Caco-2 (cell line): ENCODE measurements at regions not wholly inside any gene's neighbourhood (a gene's known extent, or its start where the extent isn't known, plus 50 kb on each side); places are given as distances from the start of the nearest gene placed in this dataset.
"Not testable (repeated sequence)": the region's sequence is repeated elsewhere in the genome, so short reads cannot be mapped to it uniquely, and the experiment has no call there.

Experiments
- BruUV-seq: library from RNA; stranded (reverse); fragments of 400-500 nt; replicated peaks from 2 replicates; lab custom pipeline; 2021; lab: Mats Ljungman, UMichigan
- CTCF ChIA-PET: fragments of 300-600 bp; sonication (Branson Sonifier 250); formaldehyde crosslinking; loops from one replicate; lab custom pipeline; 2022; ENCODE audit warnings: antibody characterized with exemption; lab: Charles Lee
- POLR2A ChIA-PET: fragments of 300-600 bp; sonication (Branson Sonifier 250); formaldehyde crosslinking; loops from one replicate; lab custom pipeline; 2022; ENCODE audit warnings: antibody characterized with exemption; lab: Charles Lee
- DNase-seq, 2 experiments: peaks; one replicate each; pipeline versions ENCODE4 v3.0.0 to v3.0.0-alpha.2; 2020 to 2022
- H3K27me3 ChIP-seq: replicated peaks from 2 replicates; pipeline ENCODE4 v1.6.0; 2011; ENCODE audit warnings: low read length; ENCODE audit not compliant: control insufficient read depth, insufficient read depth
- H3K36me3 ChIP-seq: 2 replicates; pipeline ENCODE4 v1.5.1; 2011; ENCODE audit warnings: low read length; ENCODE audit not compliant: control insufficient read depth, insufficient read depth
- H3K4me1 ChIP-seq: fragments of 250-450 bp; sonication (Bioruptor Pico); 2 replicates; pipeline ENCODE4 v1.5.1; 2020; ENCODE audit warnings: mild to moderate bottlenecking
- H3K4me3 ChIP-seq: 2 replicates; pipeline ENCODE4 v1.5.1; 2011; ENCODE audit warnings: low read depth, mild to moderate bottlenecking, control low read depth, low read length
- H3K9me3 ChIP-seq: fragments of 250-450 bp; sonication (Bioruptor Pico); 2 replicates; pipeline ENCODE4 v1.5.1; 2020; ENCODE audit warnings: mild to moderate bottlenecking, moderate library complexity
- H3K27ac Mint-ChIP-seq: one replicate; pipeline ENCODE4 v1.8.0; 2022; ENCODE audit warnings: mixed read lengths; ENCODE audit not compliant: unreplicated experiment
- H3K27me3 Mint-ChIP-seq: one replicate; pipeline ENCODE4 v1.8.0; 2022; ENCODE audit warnings: mixed read lengths; ENCODE audit not compliant: insufficient read depth, unreplicated experiment
- H3K36me3 Mint-ChIP-seq: one replicate; pipeline ENCODE4 v1.8.0; 2022; ENCODE audit warnings: mild to moderate bottlenecking, mixed read lengths; ENCODE audit not compliant: insufficient read depth, unreplicated experiment
- H3K4me1 Mint-ChIP-seq: one replicate; pipeline ENCODE4 v1.8.0; 2022; ENCODE audit warnings: low read depth, mixed read lengths; ENCODE audit not compliant: unreplicated experiment
- H3K4me3 Mint-ChIP-seq: one replicate; pipeline ENCODE4 v1.8.0; 2022; ENCODE audit warnings: mild to moderate bottlenecking, moderate library complexity, mixed read lengths; ENCODE audit not compliant: unreplicated experiment
- H3K9me3 Mint-ChIP-seq: one replicate; pipeline ENCODE4 v1.8.0; 2022; ENCODE audit warnings: mixed read lengths; ENCODE audit not compliant: unreplicated experiment
- CTCF ChIP-seq, 2 experiments: fragments of 200-600 bp in 1 of 2; IDR thresholded peaks; 1 replicate in 1 of 2; 2 replicates in 1 of 2; pipeline versions ENCODE4 v1.5.1 to v1.8.0; 2011 to 2022; ENCODE audit warnings: antibody characterized with exemption in 1 of 2, control low read depth in 1 of 2, inconsistent platforms in 1 of 2, low read depth in 1 of 2, low read length in 1 of 2, mild to moderate bottlenecking in 1 of 2, moderate library complexity in 1 of 2; ENCODE audit not compliant: insufficient read depth in 1 of 2, severe bottlenecking in 1 of 2, unreplicated experiment in 1 of 2
- intact Hi-C: fragments of 100-400 bp; cut with micrococcal nuclease; formaldehyde crosslinking; loops from one replicate; pipeline ENCODE4 v1.10.0; 2022; ENCODE audit not compliant: unreplicated experiment

- H3K27me3 ChIP-seq, result no peaks in the 10 kb centered on the region
- no peak for DNase-seq
- Mint-ChIP-seq H3K27me3 (no peaks in the 10 kb centered on the region), H3K27ac (no peak overlapping the region), H3K9me3 (peaks cover 54% of the 10 kb centered on the region), H3K4me1 (no peaks in the 10 kb centered on the region), H3K36me3 (no peaks in the 10 kb centered on the region), H3K4me3 (no peak overlapping the region)
- CTCF ChIA-PET, result interaction anchor here (0.7 kb wide), 1 partner anchor 448 kb away, joined by 3 read pairs; no protein-coding TSS in a partner anchor
- H3K36me3 ChIP-seq, result no peaks in the 10 kb centered on the region
- BruUV-seq, result no TSS peak
- peaks cover 41% of the 10 kb centered on the region for H3K9me3 ChIP-seq
- H3K4me1 ChIP-seq, result no peaks in the 10 kb centered on the region
- intact Hi-C loops, result no loop called here
- POLR2A ChIA-PET, result no interaction called here
- H3K4me3 ChIP-seq, result no peak overlapping the region
- no peak for TF ChIP-seq CTCF (IDR thresholded peaks at IDR 0.05; ENCODE audit: insufficient read depth in 1 of 2, low read depth in 1 of 2, low read length in 1 of 2, severe bottlenecking in 1 of 2, unreplicated experiment in 1 of 2)
Measured at GRCh38 chr11:101224221-101224620, 94.6 kb upstream of the PGR start.

- CTCF ChIA-PET, result not testable (repeated sequence)
Measured at GRCh38 chr11:101218091-101218490, 88.5 kb upstream of the PGR start.

GRCh38 chr11:101216091-101216490 is 86.5 kb upstream of the PGR start:
- H3K36me3 ChIP-seq, CTCF ChIA-PET, H3K4me3 ChIP-seq, POLR2A ChIA-PET, H3K27ac Mint-ChIP-seq, H3K27me3 ChIP-seq, H3K4me3 Mint-ChIP-seq, BruUV-seq, H3K27me3 Mint-ChIP-seq, intact Hi-C loops, H3K4me1 Mint-ChIP-seq: not testable (repeated sequence)
- Histone ChIP-seq H3K9me3 (peaks cover 50% of the 10 kb centered on the region), H3K4me1 (peaks cover 24% of the 10 kb centered on the region)
- Mint-ChIP-seq H3K9me3 (peaks cover 64% of the 10 kb centered on the region), H3K36me3 (peaks cover 20% of the 10 kb centered on the region)
- peak in 1 of 2 experiments; percentile 36 for DNase-seq

More at GRCh38 chr11:101218091-101218490, 88.5 kb upstream of the PGR start:
- H3K36me3 Mint-ChIP-seq, intact Hi-C loops, DNase-seq, H3K4me1 Mint-ChIP-seq, H3K27me3 ChIP-seq, BruUV-seq, H3K4me3 ChIP-seq, H3K27me3 Mint-ChIP-seq, H3K36me3 ChIP-seq, H3K27ac Mint-ChIP-seq, H3K4me3 Mint-ChIP-seq, POLR2A ChIA-PET: not testable (repeated sequence)
- Histone ChIP-seq H3K4me1 (peaks cover 12% of the 10 kb centered on the region), H3K9me3 (peaks cover 49% of the 10 kb centered on the region)
- peaks cover 54% of the 10 kb centered on the region for H3K9me3 Mint-ChIP-seq

GRCh38 chr11:101215069-101215468 is 85.5 kb upstream of the PGR start:
- no peak for DNase-seq
- intact Hi-C loops, result no loop called here
- CTCF ChIA-PET, result interaction anchor here (0.6 kb wide), 1 partner anchor 792 kb away, joined by 3 read pairs; no protein-coding TSS in a partner anchor
- no TSS peak for BruUV-seq
- Histone ChIP-seq H3K4me3 (no peak overlapping the region), H3K36me3 (no peaks in the 10 kb centered on the region), H3K4me1 (peaks cover 30% of the 10 kb centered on the region), H3K9me3 (peaks cover 55% of the 10 kb centered on the region), H3K27me3 (no peaks in the 10 kb centered on the region)
- TF ChIP-seq CTCF (IDR thresholded peaks at IDR 0.05; ENCODE audit: insufficient read depth in 1 of 2, low read depth in 1 of 2, low read length in 1 of 2, severe bottlenecking in 1 of 2, unreplicated experiment in 1 of 2), result no peak
- Mint-ChIP-seq H3K27ac (no peak overlapping the region), H3K4me3 (no peak overlapping the region), H3K9me3 (peaks cover 68% of the 10 kb centered on the region), H3K36me3 (peaks cover 30% of the 10 kb centered on the region), H3K4me1 (no peaks in the 10 kb centered on the region), H3K27me3 (no peaks in the 10 kb centered on the region)
- POLR2A ChIA-PET, result no interaction called here
